Thyroid gland (tissue), 4 donors: ENCODE measurements at regions not wholly inside any gene's neighbourhood (a gene's known extent, or its start where the extent isn't known, plus 50 kb on each side); places are given as distances from the start of the nearest gene placed in this dataset.

Experiments used
- DNase-seq, 2 donors: peaks; one replicate each; pipeline ENCODE4 v3.0.0-alpha.2; 2019
- H3K27ac ChIP-seq, 3 donors: fragments of 200-600 bp; sonication (generic); 1 replicate in 2 of 3; 2 replicates in 1 of 3; pipeline ENCODE4 v1.5.1; 2016 to 2019; ENCODE audit warnings: mild to moderate bottlenecking in 1 of 3, moderate library complexity in 1 of 3
- H3K27me3 ChIP-seq: fragments of 200-600 bp; sonication (generic); one replicate; pipeline ENCODE4 v1.5.1; 2019
- H3K36me3 ChIP-seq, 2 donors: fragments of 200-600 bp; sonication (generic); one replicate each; pipeline ENCODE4 v1.5.1; 2016 to 2019
- H3K4me1 ChIP-seq, 2 donors: fragments of 200-600 bp; sonication (generic); one replicate each; pipeline ENCODE4 v1.5.1; 2017 to 2019
- H3K4me3 ChIP-seq, 3 donors: fragments of 200-600 bp; sonication (generic); replicated peaks in 1 of 3; 1 replicate in 2 of 3; 2 replicates in 1 of 3; pipeline ENCODE4 v1.5.1; 2016; ENCODE audit warnings: mild to moderate bottlenecking in 1 of 3
- H3K9me3 ChIP-seq: fragments of 200-600 bp; sonication (generic); one replicate; pipeline ENCODE4 v1.5.1; 2017
- CTCF ChIP-seq, 6 experiments: fragments of 200-600 bp in 3 of 6; fragments of 450-650 bp in 3 of 6; sonication (generic) in 3 of 6; IDR thresholded peaks; one replicate each; pipeline ENCODE4 v1.5.1; 2016 to 2019; ENCODE audit warnings: antibody characterized with exemption in 6 of 6, mild to moderate bottlenecking in 2 of 6, inconsistent platforms in 1 of 6, moderate library complexity in 1 of 6
- POLR2A ChIP-seq, 2 donors: fragments of 450-650 bp; IDR thresholded peaks; one replicate each; pipeline ENCODE4 v1.6.1; 2017; ENCODE audit warnings: antibody characterized with exemption in 2 of 2, mild to moderate bottlenecking in 2 of 2, moderate library complexity in 1 of 2
- WGBS, 2 donors: methylation state at CpG; one replicate each; pipeline ENCODE4 v1.1.5; 2017; 5-methylcytosine and 5-hydroxymethylcytosine counted together
- intact Hi-C: fragments of 100-400 bp; cut with DNase I; formaldehyde crosslinking; loops from one replicate; pipeline ENCODE4 v1.15.1; 2023

GRCh38 chr18:42288129-42288528 is 333.1 kb downstream of the PIK3C3 start:
- no peak overlapping the region for H3K27ac ChIP-seq
- 98 to 100% methylated on average over 1 of the region's 1 CpG for WGBS, 2 donors
- no peaks in the 10 kb centered on the region for H3K36me3 ChIP-seq
- H3K27me3 ChIP-seq, result no peaks in the 10 kb centered on the region
- no peak for DNase-seq
- intact Hi-C loops, result no loop called here
- H3K9me3 ChIP-seq, result no peaks in the 10 kb centered on the region
- TF ChIP-seq POLR2A (IDR thresholded peaks at IDR 0.05) (no peak), CTCF (IDR thresholded peaks at IDR 0.05) (no peak)
- H3K4me3 ChIP-seq, result no peak overlapping the region
- H3K4me1 ChIP-seq, result no peaks in the 10 kb centered on the region

- H3K4me3 ChIP-seq, result no peak overlapping the region
- H3K27me3 ChIP-seq, result no peaks in the 10 kb centered on the region
- no peak for TF ChIP-seq CTCF (IDR thresholded peaks at IDR 0.05)
- TF ChIP-seq POLR2A (IDR thresholded peaks at IDR 0.05), result no peak
- H3K36me3 ChIP-seq, result no peaks in the 10 kb centered on the region
- intact Hi-C loops, result no loop called here
- DNase-seq, result no peak
- no peak overlapping the region for H3K27ac ChIP-seq
- H3K9me3 ChIP-seq, result no peaks in the 10 kb centered on the region
- 81 to 84% methylated on average over 4 of the region's 4 CpGs for WGBS, 2 donors
- no peaks in the 10 kb centered on the region for H3K4me1 ChIP-seq
Observed at GRCh38 chr18:42289526-42289925, 334.5 kb downstream of the PIK3C3 start.

GRCh38 chr18:42290318-42291307 is 335.6 kb downstream of the PIK3C3 start:
- H3K27ac ChIP-seq, result no peak overlapping the region
- H3K4me3 ChIP-seq, result no peak overlapping the region
- H3K36me3 ChIP-seq, result no peaks in the 10 kb centered on the region
- no peaks in the 10 kb centered on the region for H3K27me3 ChIP-seq
- peak; percentile 32 to 55 for DNase-seq
- intact Hi-C loops, result no loop called here
- no peaks in the 10 kb centered on the region for H3K4me1 ChIP-seq
- TF ChIP-seq CTCF (IDR thresholded peaks at IDR 0.05) (no peak), POLR2A (IDR thresholded peaks at IDR 0.05) (no peak)
- 74 to 91% methylated on average over 7 of the region's 7 CpGs for WGBS, 2 donors
- no peaks in the 10 kb centered on the region for H3K9me3 ChIP-seq

- Histone ChIP-seq H3K9me3 (no peaks in the 10 kb centered on the region), H3K27ac (no peak overlapping the region), H3K4me3 (no peak overlapping the region), H3K4me1 (no peaks in the 10 kb centered on the region), H3K36me3 (no peaks in the 10 kb centered on the region), H3K27me3 (no peaks in the 10 kb centered on the region)
- 93 to 94% methylated on average over 2 of the region's 2 CpGs for WGBS, 2 donors
- DNase-seq, result no peak
- TF ChIP-seq CTCF (IDR thresholded peaks at IDR 0.05) (no peak), POLR2A (IDR thresholded peaks at IDR 0.05) (no peak)
- intact Hi-C loops, result no loop called here
Observed at GRCh38 chr18:42292654-42293053, 337.6 kb downstream of the PIK3C3 start.

- intact Hi-C loops, result no loop called here
- H3K4me1 ChIP-seq, result no peaks in the 10 kb centered on the region
Observed at GRCh38 chr18:42296192-42296591, 341.2 kb downstream of the PIK3C3 start.

More at GRCh38 chr18:42296192-42296591, 341.2 kb downstream of the PIK3C3 start:
- H3K4me3 ChIP-seq, result no peak overlapping the region
- H3K9me3 ChIP-seq, result no peaks in the 10 kb centered on the region
- TF ChIP-seq CTCF (IDR thresholded peaks at IDR 0.05) (no peak), POLR2A (IDR thresholded peaks at IDR 0.05) (no peak)
- no peak for DNase-seq
- H3K27me3 ChIP-seq, result no peaks in the 10 kb centered on the region
- no peaks in the 10 kb centered on the region for H3K36me3 ChIP-seq
- 97 to 98% methylated on average over 1 of the region's 1 CpG for WGBS, 2 donors
- H3K27ac ChIP-seq, result no peak overlapping the region
